NB4 (cell line): ENCODE measurements at regions not wholly inside any gene's neighbourhood (a gene's known extent, or its start where the extent isn't known, plus 50 kb on each side); places are given as distances from the start of the nearest gene placed in this dataset.
A peak's percentile ranks its signal among the peaks of the same experiment; 100 is the strongest.

Experiments
- DNase-seq: peaks from one replicate; pipeline ENCODE4 v3.0.0; 2010; ENCODE audit warnings: low read depth
- H3K4me3 ChIP-seq: one replicate; pipeline ENCODE4 v1.5.1; 2011; ENCODE audit warnings: mild to moderate bottlenecking, low read depth, low read length, moderate library complexity
- CTCF ChIP-seq: IDR thresholded peaks from one replicate; pipeline ENCODE4 v1.5.1; 2012; ENCODE audit warnings: low read depth, low read length
- MAX ChIP-seq: IDR thresholded peaks from 2 replicates; pipeline ENCODE4 v1.6.1; 2011; ENCODE audit warnings: low read depth, low read length
- MYC ChIP-seq: IDR thresholded peaks from 2 replicates; pipeline ENCODE4 v1.6.1; 2011; ENCODE audit warnings: low read depth, low read length
- POLR2A ChIP-seq: IDR thresholded peaks from 2 replicates; pipeline ENCODE4 v1.6.1; 2011; ENCODE audit warnings: mild to moderate bottlenecking; ENCODE audit not compliant: insufficient read length; ENCODE audit errors: extremely low read depth

- TF ChIP-seq MYC (no peak), CTCF (no peak), MAX (no peak), POLR2A (no peak)
- no peak for DNase-seq
- no peak overlapping the region for H3K4me3 ChIP-seq
Measured at GRCh38 chr6:81996414-81996813, 243.9 kb upstream of the TENT5A start.

GRCh38 chr6:81995548-81996289 lies 243.2 kb upstream of the TENT5A start:
- TF ChIP-seq MYC (no peak), CTCF (no peak), MAX (no peak), POLR2A (no peak)
- H3K4me3 ChIP-seq = no peak overlapping the region
- DNase-seq = no peak

GRCh38 chr6:81988871-81989270 lies 236.4 kb upstream of the TENT5A start:
- no peak overlapping the region for H3K4me3 ChIP-seq
- DNase-seq = no peak
- TF ChIP-seq MAX (no peak), CTCF (no peak), MYC (no peak), POLR2A (no peak)

- no peak overlapping the region for H3K4me3 ChIP-seq
- no peak for DNase-seq
- no peak for TF ChIP-seq MAX
- no peak for TF ChIP-seq CTCF
- TF ChIP-seq MYC = no peak
- no peak for TF ChIP-seq POLR2A
Measured at GRCh38 chr6:81988446-81988845, 236.0 kb upstream of the TENT5A start.

GRCh38 chr6:81987293-81987692 lies 234.8 kb upstream of the TENT5A start:
- H3K4me3 ChIP-seq = no peak overlapping the region
- TF ChIP-seq CTCF (no peak), MAX (no peak), MYC (no peak), POLR2A (no peak)
- DNase-seq = peak; percentile 26
